ENCODE measurements at regions not wholly inside any gene's neighbourhood (a gene's known extent, or its start where the extent isn't known, plus 50 kb on each side); places are given as distances from the start of the nearest gene placed in this dataset.

GRCh38 chr3:177563792-177564191, 366.5 kb upstream of the TBL1XR1 start:
- no peak for DNase-seq (ENCODE audit: low read depth, low spot score)

GRCh38 chr3:177565981-177566380, 368.7 kb upstream of the TBL1XR1 start:
- DNase-seq (ENCODE audit: low read depth, low spot score), result no peak

GRCh38 chr3:177567833-177568232, 370.6 kb upstream of the TBL1XR1 start:
- no peak for DNase-seq (ENCODE audit: low read depth, low spot score)

GRCh38 chr3:177569193-177569592, 371.9 kb upstream of the TBL1XR1 start:
- no peak for DNase-seq (ENCODE audit: low read depth, low spot score)

- DNase-seq (ENCODE audit: low read depth, low spot score), result no peak
These were observed 372.8 kb upstream of the TBL1XR1 start for GRCh38 chr3:177569875-177570657.

- no peak for DNase-seq (ENCODE audit: low read depth, low spot score)
These were observed 374.1 kb upstream of the TBL1XR1 start for GRCh38 chr3:177571271-177571943.

- no peak for DNase-seq (ENCODE audit: low read depth, low spot score)
These were observed 374.6 kb upstream of the TBL1XR1 start for GRCh38 chr3:177571944-177572315.

- DNase-seq (ENCODE audit: low read depth, low spot score), result peak; percentile 67
These were observed 377.1 kb upstream of the TBL1XR1 start for GRCh38 chr3:177574222-177574856.

- DNase-seq (ENCODE audit: low read depth, low spot score), result no peak
These were observed 379.5 kb upstream of the TBL1XR1 start for GRCh38 chr3:177576746-177577145.

GRCh38 chr3:177578488-177578887, 381.2 kb upstream of the TBL1XR1 start:
- no peak for DNase-seq (ENCODE audit: low read depth, low spot score)

- no peak for DNase-seq (ENCODE audit: low read depth, low spot score)
These were observed 382.1 kb upstream of the TBL1XR1 start for GRCh38 chr3:177579419-177579818.

- no peak for DNase-seq (ENCODE audit: low read depth, low spot score)
These were observed 383.2 kb upstream of the TBL1XR1 start for GRCh38 chr3:177580437-177580836.

- DNase-seq (ENCODE audit: low read depth, low spot score), result no peak
These were observed 388.0 kb upstream of the TBL1XR1 start for GRCh38 chr3:177585271-177585670.

GRCh38 chr3:177589041-177589650, 391.9 kb upstream of the TBL1XR1 start:
- DNase-seq (ENCODE audit: low read depth, low spot score), result no peak

GRCh38 chr3:177589911-177590381, 392.7 kb upstream of the TBL1XR1 start:
- peak; percentile 77 for DNase-seq (ENCODE audit: low read depth, low spot score)

- peak; percentile 74 for DNase-seq (ENCODE audit: low read depth, low spot score)
These were observed 393.5 kb upstream of the TBL1XR1 start for GRCh38 chr3:177590826-177591225.

- DNase-seq (ENCODE audit: low read depth, low spot score), result no peak
These were observed 394.1 kb upstream of the TBL1XR1 start for GRCh38 chr3:177591379-177591778.

GRCh38 chr3:177594096-177594495, 396.8 kb upstream of the TBL1XR1 start:
- no peak for DNase-seq (ENCODE audit: low read depth, low spot score)

- DNase-seq (ENCODE audit: low read depth, low spot score), result no peak
These were observed 398.4 kb upstream of the TBL1XR1 start for GRCh38 chr3:177595530-177596188.

GRCh38 chr3:177596248-177596815, 399.1 kb upstream of the TBL1XR1 start:
- no peak for DNase-seq (ENCODE audit: low read depth, low spot score)

- no peak for DNase-seq (ENCODE audit: low read depth, low spot score)
These were observed 399.6 kb upstream of the TBL1XR1 start for GRCh38 chr3:177596816-177597271.

Measured in smooth muscle cell of the brain vasculature (primary cell).